EH (cell line): ENCODE measurements at regions not wholly inside any gene's neighbourhood (a gene's known extent, or its start where the extent isn't known, plus 50 kb on each side); places are given as distances from the start of the nearest gene placed in this dataset.

Experiments used
- DNase-seq: peaks from one replicate; pipeline ENCODE4 v3.0.0-alpha.2; 2015; ENCODE audit warnings: low read depth

- no peak for DNase-seq
Measured at GRCh38 chr10:3312403-3312940, 139.9 kb upstream of the PITRM1 start.

GRCh38 chr10:3310016-3310784, 137.6 kb upstream of the PITRM1 start:
- no peak for DNase-seq

- no peak for DNase-seq
Measured at GRCh38 chr10:3306050-3306449, 133.5 kb upstream of the PITRM1 start.

GRCh38 chr10:3295582-3296151, 123.1 kb upstream of the PITRM1 start:
- no peak for DNase-seq

GRCh38 chr10:3294919-3295581, 122.5 kb upstream of the PITRM1 start:
- no peak for DNase-seq

- peak; percentile 57 for DNase-seq
Measured at GRCh38 chr10:3293581-3294431, 121.2 kb upstream of the PITRM1 start.

GRCh38 chr10:3292636-3293035, 120.1 kb upstream of the PITRM1 start:
- DNase-seq = peak; percentile 78

- no peak for DNase-seq
Measured at GRCh38 chr10:3290550-3290949, 118.0 kb upstream of the PITRM1 start.

- DNase-seq = no peak
Measured at GRCh38 chr10:3287572-3288445, 115.2 kb upstream of the PITRM1 start.

GRCh38 chr10:3282674-3283017, 110.1 kb upstream of the PITRM1 start:
- DNase-seq = no peak

- no peak for DNase-seq
Measured at GRCh38 chr10:3281941-3282673, 109.5 kb upstream of the PITRM1 start.

- no peak for DNase-seq
Measured at GRCh38 chr10:3278771-3279170, 106.2 kb upstream of the PITRM1 start.

DNA sequence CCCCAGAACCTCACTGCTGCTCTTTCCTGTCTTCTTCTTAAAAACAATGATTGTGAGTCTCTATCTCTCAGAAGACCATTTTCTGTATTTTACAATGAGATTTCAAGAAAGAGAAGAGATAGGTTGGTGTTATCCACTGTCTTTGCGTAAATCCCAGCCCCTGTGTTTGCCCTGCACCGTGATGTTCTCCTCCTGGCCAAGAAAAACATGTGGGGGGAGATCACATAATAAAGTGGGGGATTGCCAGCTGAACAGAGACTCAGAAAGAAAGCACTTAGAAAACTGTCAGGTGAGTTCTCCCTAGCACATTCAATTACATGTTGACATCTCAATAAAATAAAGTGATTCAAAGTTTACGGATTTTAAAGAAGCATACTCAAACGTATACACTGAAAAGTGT, 105.0 kb upstream of the PITRM1 start:
- no peak for DNase-seq

DNA sequence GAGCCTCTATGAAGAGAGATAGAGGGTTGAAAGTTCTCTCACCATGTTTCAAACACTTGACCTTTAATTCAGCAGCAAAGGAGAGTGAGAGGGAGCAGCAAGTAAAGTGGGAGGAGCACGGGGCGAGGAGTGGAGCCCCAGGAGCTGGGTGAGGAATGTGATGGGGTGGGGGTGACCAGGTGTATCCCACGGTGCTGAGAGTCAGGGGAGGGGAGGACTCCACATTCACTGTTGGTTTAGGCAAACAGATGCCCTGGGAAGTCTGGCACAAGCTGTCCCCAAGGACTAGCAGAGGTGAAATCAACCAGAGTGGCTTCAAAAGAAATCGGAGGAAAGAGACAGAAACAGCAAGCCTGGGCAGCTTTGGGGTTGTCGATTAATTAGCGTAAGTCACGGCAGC, 101.8 kb upstream of the PITRM1 start:
- DNase-seq = no peak

GRCh38 chr10:3273966-3274365, 101.4 kb upstream of the PITRM1 start:
- no peak for DNase-seq

DNA sequence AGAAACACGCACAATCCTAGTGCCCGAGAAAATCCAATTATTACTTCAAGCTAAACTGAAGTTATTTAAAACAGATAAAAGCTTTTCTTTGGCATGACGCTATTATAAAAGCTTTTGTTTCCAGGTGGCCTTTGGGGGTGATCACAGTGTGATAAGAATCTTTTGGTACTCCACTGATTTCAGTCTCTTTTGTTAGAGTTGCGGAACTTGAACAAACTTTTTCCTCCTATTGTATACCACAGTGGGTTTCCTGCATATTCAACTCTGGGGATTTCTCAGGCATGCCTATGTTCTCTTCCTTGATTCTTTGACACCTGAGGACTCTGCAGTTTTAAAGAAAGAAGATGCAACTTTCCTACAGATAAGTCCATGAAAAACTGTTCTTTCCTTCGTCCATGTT, 99.7 kb upstream of the PITRM1 start:
- DNase-seq = no peak

GRCh38 chr10:3271354-3272115, 99.0 kb upstream of the PITRM1 start:
- DNase-seq = no peak

GRCh38 chr10:3270577-3271316, 98.2 kb upstream of the PITRM1 start:
- peak; percentile 18 for DNase-seq

DNA sequence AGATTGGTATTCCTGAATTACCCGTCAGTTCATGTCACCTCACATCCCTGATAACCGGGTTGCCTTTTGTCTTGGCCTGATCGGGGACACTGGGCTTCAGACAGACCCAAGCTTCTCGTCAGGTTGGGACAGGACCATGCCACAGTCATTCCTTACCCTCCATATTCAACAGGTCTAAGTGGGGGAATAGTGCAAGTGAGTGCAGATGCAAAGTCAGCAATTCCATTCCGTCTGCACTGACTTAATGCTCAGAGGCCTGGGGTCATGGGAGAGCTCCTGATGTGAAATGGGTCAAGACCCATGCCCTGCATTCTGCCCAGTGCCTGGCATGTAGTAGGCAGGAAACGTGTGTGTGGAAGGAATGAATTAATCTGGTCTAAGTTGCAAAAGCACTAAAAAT, 95.4 kb upstream of the PITRM1 start:
- no peak for DNase-seq
